GM18870 (cell line): ENCODE measurements at regions not wholly inside any gene's neighbourhood (a gene's known extent, or its start where the extent isn't known, plus 50 kb on each side); places are given as distances from the start of the nearest gene placed in this dataset.
A peak's percentile ranks its signal among the peaks of the same experiment; 100 is the strongest.

Experiments
- ATAC-seq: cut with Tn5 transposase; IDR thresholded peaks from one replicate; pipeline ENCODE4 v1.9.1; 2021; ENCODE audit warnings: moderate library complexity; ENCODE audit not compliant: unreplicated experiment

GRCh38 chr9:118362596-118362995, 658.4 kb downstream of the TLR4 start:
- ATAC-seq, result no peak

GRCh38 chr9:118364266-118365106, 660.3 kb downstream of the TLR4 start:
- ATAC-seq, result peak; percentile 48

- no peak for ATAC-seq
Observed at GRCh38 chr9:118366228-118366627, 662.0 kb downstream of the TLR4 start.

GRCh38 chr9:118367383-118367782, 663.2 kb downstream of the TLR4 start:
- ATAC-seq, result peak; percentile 50

GRCh38 chr9:118384531-118385100, 680.4 kb downstream of the TLR4 start:
- no peak for ATAC-seq

GRCh38 chr9:118395415-118395814, 691.2 kb downstream of the TLR4 start:
- ATAC-seq, result peak; percentile 99

- no peak for ATAC-seq
Observed at GRCh38 chr9:118401546-118401945, 697.3 kb downstream of the TLR4 start.

- ATAC-seq, result no peak
Observed at GRCh38 chr9:118414676-118415075, 710.5 kb downstream of the TLR4 start.

- ATAC-seq, result no peak
Observed at GRCh38 chr9:118418887-118419565, 714.8 kb downstream of the TLR4 start.

- no peak for ATAC-seq
Observed at GRCh38 chr9:118419676-118420075, 715.5 kb downstream of the TLR4 start.

GRCh38 chr9:118422508-118422907, 718.3 kb downstream of the TLR4 start:
- ATAC-seq, result no peak

- no peak for ATAC-seq
Observed at GRCh38 chr9:118423021-118423420, 718.8 kb downstream of the TLR4 start.

GRCh38 chr9:118423721-118424120, 719.5 kb downstream of the TLR4 start:
- ATAC-seq, result no peak

- no peak for ATAC-seq
Observed at GRCh38 chr9:118426772-118427171, 722.6 kb downstream of the TLR4 start.

GRCh38 chr9:118438810-118439209, 734.6 kb downstream of the TLR4 start:
- no peak for ATAC-seq

GRCh38 chr9:118439441-118439840, 735.2 kb downstream of the TLR4 start:
- ATAC-seq, result no peak

GRCh38 chr9:118444403-118444802, 740.2 kb downstream of the TLR4 start:
- ATAC-seq, result no peak

- no peak for ATAC-seq
Observed at GRCh38 chr9:118446943-118447639, 742.9 kb downstream of the TLR4 start.

GRCh38 chr9:118449554-118449953, 745.4 kb downstream of the TLR4 start:
- no peak for ATAC-seq

- ATAC-seq, result no peak
Observed at GRCh38 chr9:118455259-118455658, 751.1 kb downstream of the TLR4 start.

GRCh38 chr9:118455788-118456187, 751.6 kb downstream of the TLR4 start:
- no peak for ATAC-seq
